Neural progenitor cell (in vitro differentiated cells): ENCODE measurements at regions not wholly inside any gene's neighbourhood (a gene's known extent, or its start where the extent isn't known, plus 50 kb on each side); places are given as distances from the start of the nearest gene placed in this dataset.

Experiments
- CTCF ChIP-seq: fragments of 200-600 bp; sonication (generic); IDR thresholded peaks from 2 replicates; pipeline ENCODE4 v1.5.1; 2017; ENCODE audit warnings: antibody characterized with exemption, mild to moderate bottlenecking
- EZH2 ChIP-seq: fragments of 200-600 bp; sonication (generic); IDR thresholded peaks from 2 replicates; pipeline ENCODE4 v1.6.1; 2017; ENCODE audit warnings: antibody characterized with exemption, mild to moderate bottlenecking, moderate library complexity
- EZH2phosphoT487 ChIP-seq: fragments of 200-600 bp; sonication (generic); IDR thresholded peaks from 2 replicates; pipeline ENCODE4 v1.6.1; 2017; ENCODE audit warnings: antibody characterized with exemption

GRCh38 chr13:73939071-73939380 is 195.2 kb downstream of the KLF12 start:
- TF ChIP-seq CTCF (no peak), EZH2 (no peak), EZH2phosphoT487 (no peak)
